ENCODE measurements at regions not wholly inside any gene's neighbourhood (a gene's known extent, or its start where the extent isn't known, plus 50 kb on each side); places are given as distances from the start of the nearest gene placed in this dataset.
"Not testable (repeated sequence)": the region's sequence is repeated elsewhere in the genome, so short reads cannot be mapped to it uniquely, and the experiment has no call there.

DNA sequence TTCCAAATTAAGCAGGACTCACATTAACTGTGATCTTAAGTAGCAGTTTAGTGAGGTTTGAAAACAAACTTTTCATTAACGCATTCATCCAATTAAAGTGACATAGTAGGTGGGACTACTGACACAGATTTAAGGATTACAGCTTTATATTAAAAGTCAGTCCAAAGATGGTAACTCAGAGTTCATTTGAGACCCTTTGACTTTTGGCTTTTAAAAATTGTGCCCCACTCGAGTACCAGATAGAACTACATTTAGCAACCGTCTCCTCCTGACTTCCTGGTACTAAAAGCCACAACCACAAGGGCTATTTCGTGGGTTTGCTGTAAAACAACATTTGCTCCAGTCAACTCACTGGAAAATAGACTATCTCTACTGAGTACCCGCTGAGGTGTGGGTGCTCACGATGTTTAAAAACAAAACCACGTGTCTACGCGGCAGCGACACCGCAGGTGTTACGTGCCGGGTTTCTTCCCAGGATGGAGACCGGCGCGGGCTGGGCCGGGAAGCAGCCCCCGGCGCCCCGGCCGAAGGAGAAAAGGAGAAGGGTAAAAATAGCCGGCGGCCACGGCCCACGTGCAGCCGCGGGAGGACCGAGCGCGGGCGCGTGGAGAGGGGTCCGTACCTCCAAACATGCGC, 120.6 kb downstream of the PRR15 start:
- H3K4me3 ChIP-seq (replicated peaks; ENCODE audit: low read depth, low read length), result peak overlapping the region; percentile 58
- not testable (repeated sequence) for DNase-seq (ENCODE audit: extremely low read depth, insufficient read length); H3K36me3 ChIP-seq (ENCODE audit: control insufficient read depth, insufficient read depth, low read length); H3K27me3 ChIP-seq (replicated peaks; ENCODE audit: control insufficient read depth, insufficient read depth, low read length)

DNA sequence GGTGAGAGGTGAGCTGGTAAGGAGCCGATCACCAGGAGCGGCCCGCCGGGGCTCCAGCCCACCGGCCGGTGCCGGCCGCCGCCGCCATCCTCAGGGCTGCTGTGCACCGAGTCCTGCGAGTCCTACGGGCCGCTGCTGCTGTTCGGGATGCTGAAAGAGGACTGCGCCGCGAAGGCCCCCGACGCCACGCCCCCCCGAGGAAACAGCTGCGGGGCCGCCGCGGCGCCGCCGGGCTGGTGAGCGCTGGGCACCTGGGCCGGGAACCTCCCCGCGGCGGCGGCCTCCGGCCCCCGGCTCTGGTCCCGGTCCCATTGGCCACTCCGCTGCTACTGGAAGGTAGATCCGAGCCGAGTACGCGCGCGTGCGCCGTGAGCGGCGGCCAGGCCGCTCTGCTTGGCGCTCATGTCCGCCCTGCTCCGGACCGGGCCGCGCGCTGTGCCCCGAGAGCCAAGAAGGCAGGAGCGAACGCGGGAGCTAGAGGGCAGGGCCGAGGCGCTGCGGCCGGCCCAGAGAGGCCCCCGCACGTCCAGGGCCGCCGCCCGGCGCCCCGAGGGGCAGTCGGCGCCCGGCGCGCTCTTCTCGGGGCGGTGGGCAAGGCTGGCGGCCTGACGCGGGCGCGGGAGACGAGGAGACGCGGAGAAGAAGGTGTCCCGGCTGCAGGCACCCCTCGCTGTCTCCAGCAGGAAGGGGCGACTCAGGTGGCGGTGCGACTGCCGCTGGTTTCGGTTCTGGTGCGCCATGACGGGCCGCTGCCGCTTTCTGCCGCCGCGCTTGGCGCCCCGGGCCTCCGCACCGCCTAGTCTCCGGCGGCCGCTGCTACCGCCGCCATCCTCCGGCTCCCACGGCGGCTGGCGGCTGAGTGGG, 121.3 kb upstream of the WIPF3 start:
- TF ChIP-seq, protein P1, sequence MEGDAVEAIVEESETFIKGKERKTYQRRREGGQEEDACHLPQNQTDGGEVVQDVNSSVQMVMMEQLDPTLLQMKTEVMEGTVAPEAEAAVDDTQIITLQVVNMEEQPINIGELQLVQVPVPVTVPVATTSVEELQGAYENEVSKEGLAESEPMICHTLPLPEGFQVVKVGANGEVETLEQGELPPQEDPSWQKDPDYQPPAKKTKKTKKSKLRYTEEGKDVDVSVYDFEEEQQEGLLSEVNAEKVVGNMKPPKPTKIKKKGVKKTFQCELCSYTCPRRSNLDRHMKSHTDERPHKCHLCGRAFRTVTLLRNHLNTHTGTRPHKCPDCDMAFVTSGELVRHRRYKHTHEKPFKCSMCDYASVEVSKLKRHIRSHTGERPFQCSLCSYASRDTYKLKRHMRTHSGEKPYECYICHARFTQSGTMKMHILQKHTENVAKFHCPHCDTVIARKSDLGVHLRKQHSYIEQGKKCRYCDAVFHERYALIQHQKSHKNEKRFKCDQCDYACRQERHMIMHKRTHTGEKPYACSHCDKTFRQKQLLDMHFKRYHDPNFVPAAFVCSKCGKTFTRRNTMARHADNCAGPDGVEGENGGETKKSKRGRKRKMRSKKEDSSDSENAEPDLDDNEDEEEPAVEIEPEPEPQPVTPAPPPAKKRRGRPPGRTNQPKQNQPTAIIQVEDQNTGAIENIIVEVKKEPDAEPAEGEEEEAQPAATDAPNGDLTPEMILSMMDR (IDR thresholded peaks at IDR 0.05; ENCODE audit: insufficient read depth, low read length, poor library complexity, severe bottlenecking), result no peak
- no peaks in the 10 kb centered on the region for H3K27me3 ChIP-seq (replicated peaks; ENCODE audit: control insufficient read depth, insufficient read depth, low read length)
- DNase-seq (ENCODE audit: extremely low read depth, insufficient read length), result peak; percentile 41
- H3K36me3 ChIP-seq (ENCODE audit: control insufficient read depth, insufficient read depth, low read length), result no peaks in the 10 kb centered on the region
- peak overlapping the region; percentile 58 for H3K4me3 ChIP-seq (replicated peaks; ENCODE audit: low read depth, low read length)

DNA sequence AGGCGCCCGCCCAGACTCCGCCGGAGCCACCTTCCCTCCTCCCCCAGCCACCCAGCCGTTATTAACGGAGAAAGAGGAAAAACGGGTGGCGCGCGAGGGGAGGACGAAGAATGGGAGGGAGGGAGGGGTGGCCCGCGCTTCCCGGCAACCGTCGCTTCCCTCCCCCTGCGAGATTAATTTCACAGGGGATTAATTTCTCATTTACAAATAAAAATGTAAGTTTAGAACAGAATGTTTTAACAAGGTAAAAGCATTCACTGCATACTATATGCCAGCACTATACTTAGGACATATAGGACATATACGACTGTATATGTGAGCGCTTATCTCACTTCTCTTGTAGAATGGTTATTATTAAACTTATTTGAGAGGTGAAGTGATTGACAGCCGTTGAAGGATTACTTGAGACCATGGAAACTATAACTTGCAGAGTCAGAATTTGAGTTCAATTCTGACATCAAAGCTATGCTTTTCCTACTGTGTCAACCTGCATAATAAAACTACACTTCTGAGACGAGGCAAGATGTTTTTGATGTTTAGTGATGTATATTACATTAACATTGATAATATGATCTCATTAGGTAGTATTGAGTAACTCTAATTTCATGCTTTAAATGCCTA, 120.5 kb upstream of the WIPF3 start:
- H3K4me3 ChIP-seq (replicated peaks; ENCODE audit: low read depth, low read length), result peak overlapping the region; percentile 58
- not testable (repeated sequence) for H3K27me3 ChIP-seq (replicated peaks; ENCODE audit: control insufficient read depth, insufficient read depth, low read length); DNase-seq (ENCODE audit: extremely low read depth, insufficient read length); H3K36me3 ChIP-seq (ENCODE audit: control insufficient read depth, insufficient read depth, low read length)

DNA sequence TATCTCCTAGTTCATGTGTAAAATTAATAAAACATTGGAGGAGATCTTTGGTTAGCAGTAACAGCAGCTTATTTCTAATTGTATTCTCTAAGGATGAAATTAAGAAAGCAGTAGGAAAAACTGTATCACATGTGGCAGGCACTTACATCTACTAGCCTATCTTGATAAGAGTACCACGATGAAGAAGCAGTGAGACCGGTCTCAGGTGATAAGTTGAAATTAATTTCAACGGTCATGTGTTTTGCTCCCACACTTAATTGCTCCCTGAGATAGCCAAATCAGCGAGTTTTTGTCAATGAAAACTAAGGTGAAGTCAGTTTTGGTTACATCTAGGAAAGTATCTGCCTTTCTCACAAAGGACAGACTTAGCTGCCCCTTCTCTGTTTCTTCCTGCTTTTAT, 115.8 kb upstream of the WIPF3 start:
- not testable (repeated sequence) for H3K36me3 ChIP-seq (ENCODE audit: control insufficient read depth, insufficient read depth, low read length); DNase-seq (ENCODE audit: extremely low read depth, insufficient read length); H3K27me3 ChIP-seq (replicated peaks; ENCODE audit: control insufficient read depth, insufficient read depth, low read length); H3K4me3 ChIP-seq (replicated peaks; ENCODE audit: low read depth, low read length)

DNA sequence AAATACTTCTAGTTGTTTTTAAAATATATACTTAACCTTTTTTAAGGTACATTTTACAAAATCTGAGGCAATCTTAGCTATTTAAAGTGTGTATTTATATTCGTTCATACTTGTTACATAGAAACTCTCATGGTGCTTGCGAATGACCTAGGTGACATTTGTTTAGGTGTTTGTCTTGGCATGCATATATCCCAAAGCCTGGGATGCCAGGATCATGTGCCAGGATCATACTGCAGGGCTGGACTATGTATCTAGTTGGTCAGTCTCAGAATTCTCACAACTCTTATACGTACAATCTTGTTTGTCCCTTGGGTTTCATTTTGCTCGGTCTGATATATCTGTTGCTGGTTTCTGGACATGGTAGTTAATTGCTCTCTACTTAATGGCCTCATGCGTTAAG, 109.9 kb upstream of the WIPF3 start:
- H3K36me3 ChIP-seq (ENCODE audit: control insufficient read depth, insufficient read depth, low read length); DNase-seq (ENCODE audit: extremely low read depth, insufficient read length); H3K4me3 ChIP-seq (replicated peaks; ENCODE audit: low read depth, low read length); H3K27me3 ChIP-seq (replicated peaks; ENCODE audit: control insufficient read depth, insufficient read depth, low read length): not testable (repeated sequence)

DNA sequence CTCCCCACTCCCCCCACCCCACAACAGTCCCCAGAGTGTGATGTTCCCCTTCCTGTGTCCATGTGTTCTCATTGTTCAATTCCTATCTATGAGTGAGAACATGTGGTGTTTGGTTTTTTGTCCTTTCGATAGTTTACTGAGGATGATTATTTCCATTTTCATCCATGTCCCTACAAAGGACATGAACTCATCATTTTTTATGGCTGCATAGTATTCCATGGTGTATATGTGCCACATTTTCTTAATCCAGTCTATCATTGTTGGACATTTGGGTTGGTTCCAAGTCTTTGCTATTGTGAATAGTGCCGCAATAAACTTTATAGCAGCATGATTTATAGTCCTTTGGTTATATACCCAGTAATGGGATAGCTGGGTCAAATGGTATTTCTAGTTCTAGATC, 106.6 kb upstream of the WIPF3 start:
- H3K36me3 ChIP-seq (ENCODE audit: control insufficient read depth, insufficient read depth, low read length); H3K4me3 ChIP-seq (replicated peaks; ENCODE audit: low read depth, low read length): not testable (repeated sequence)

DNA sequence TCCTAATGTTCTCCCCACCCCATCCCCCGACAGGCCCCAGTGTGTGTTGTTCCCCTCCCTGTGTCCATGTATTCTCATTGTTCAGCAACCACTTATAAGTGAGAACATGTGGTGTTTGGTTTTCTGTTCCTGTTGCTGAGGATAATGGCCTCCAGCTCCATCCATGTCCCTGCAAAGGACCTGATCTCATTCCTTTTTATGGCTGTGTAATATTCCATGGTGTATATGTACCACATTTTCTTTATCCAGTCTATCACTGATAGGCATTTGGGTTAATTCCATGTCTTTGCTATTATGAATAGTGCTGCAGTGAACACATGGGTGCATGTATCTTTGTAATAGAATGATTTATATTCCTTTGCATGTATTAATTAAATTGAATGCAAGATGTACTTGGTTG, 104.8 kb upstream of the WIPF3 start:
- not testable (repeated sequence) for H3K4me3 ChIP-seq (replicated peaks; ENCODE audit: low read depth, low read length); H3K36me3 ChIP-seq (ENCODE audit: control insufficient read depth, insufficient read depth, low read length); DNase-seq (ENCODE audit: extremely low read depth, insufficient read length); H3K27me3 ChIP-seq (replicated peaks; ENCODE audit: control insufficient read depth, insufficient read depth, low read length)

More for the DNA sequence above, 106.6 kb upstream of the WIPF3 start:
- DNase-seq (ENCODE audit: extremely low read depth, insufficient read length); H3K27me3 ChIP-seq (replicated peaks; ENCODE audit: control insufficient read depth, insufficient read depth, low read length): not testable (repeated sequence)

DNA sequence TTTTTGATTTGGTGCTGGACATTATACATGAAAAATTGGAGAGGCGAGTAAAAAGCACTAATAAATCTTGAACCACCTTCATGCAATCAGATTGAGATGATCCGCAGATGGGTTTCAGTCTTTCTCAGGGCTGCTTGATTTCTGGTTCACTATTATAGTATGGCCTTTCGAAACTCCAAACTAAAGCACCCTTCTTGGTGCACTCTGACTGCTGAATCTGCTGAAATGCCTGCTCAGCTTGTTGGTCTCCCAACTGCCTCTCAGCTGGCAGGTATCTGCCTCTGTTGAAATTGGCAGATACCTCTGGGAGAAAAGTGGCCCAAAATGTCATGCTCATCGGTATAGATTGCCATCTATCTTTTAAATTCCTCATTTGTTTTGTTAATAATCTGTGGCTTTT, 102.5 kb upstream of the WIPF3 start:
- not testable (repeated sequence) for DNase-seq (ENCODE audit: extremely low read depth, insufficient read length); H3K4me3 ChIP-seq (replicated peaks; ENCODE audit: low read depth, low read length); H3K27me3 ChIP-seq (replicated peaks; ENCODE audit: control insufficient read depth, insufficient read depth, low read length); H3K36me3 ChIP-seq (ENCODE audit: control insufficient read depth, insufficient read depth, low read length)

DNA sequence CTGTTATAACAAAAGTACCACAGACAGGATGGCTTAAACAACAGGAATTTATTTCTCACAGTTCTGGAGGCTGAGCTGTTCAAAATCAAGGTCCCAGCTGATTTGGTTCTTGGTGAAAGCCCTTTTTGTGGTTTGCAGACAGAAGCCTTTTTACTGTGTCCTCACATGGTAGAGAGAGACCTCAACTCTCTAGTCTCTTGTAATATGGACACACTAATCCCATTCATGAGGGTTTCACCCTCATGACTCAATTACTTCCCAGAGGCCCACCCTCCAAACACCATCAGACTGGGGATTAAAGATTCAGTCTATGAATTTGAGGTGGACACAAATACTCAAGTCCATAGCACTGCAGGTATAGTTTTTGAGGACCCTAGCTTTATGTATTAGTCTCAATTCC, 97.3 kb upstream of the WIPF3 start:
- DNase-seq (ENCODE audit: extremely low read depth, insufficient read length), result not testable (repeated sequence)

DNA sequence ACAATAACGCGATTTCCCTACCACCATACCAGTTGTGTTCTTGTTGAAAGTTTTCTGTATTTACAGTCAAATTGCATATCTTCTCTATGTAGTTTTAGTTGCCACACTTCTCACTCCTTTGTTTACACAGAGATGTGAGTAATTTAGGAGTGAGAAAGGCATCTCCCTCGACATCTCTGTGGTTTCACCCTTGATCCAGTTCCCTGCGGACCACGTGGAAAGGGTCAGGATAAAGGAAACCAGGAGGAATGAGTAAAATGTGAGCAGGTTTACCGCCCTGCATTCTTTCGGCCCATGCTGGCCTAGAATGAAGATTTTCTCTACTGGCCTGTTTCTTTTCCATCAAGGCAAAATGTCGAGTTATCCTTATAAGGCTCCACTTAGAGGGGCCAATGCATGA, 83.2 kb upstream of the WIPF3 start:
- not testable (repeated sequence) for DNase-seq (ENCODE audit: extremely low read depth, insufficient read length); H3K27me3 ChIP-seq (replicated peaks; ENCODE audit: control insufficient read depth, insufficient read depth, low read length); H3K4me3 ChIP-seq (replicated peaks; ENCODE audit: low read depth, low read length); H3K36me3 ChIP-seq (ENCODE audit: control insufficient read depth, insufficient read depth, low read length)

More for the DNA sequence above, 97.3 kb upstream of the WIPF3 start:
- not testable (repeated sequence) for H3K27me3 ChIP-seq (replicated peaks; ENCODE audit: control insufficient read depth, insufficient read depth, low read length); H3K4me3 ChIP-seq (replicated peaks; ENCODE audit: low read depth, low read length); H3K36me3 ChIP-seq (ENCODE audit: control insufficient read depth, insufficient read depth, low read length)
